HG02678 (cell line): ENCODE measurements at regions not wholly inside any gene's neighbourhood (a gene's known extent, or its start where the extent isn't known, plus 50 kb on each side); places are given as distances from the start of the nearest gene placed in this dataset.
"Not testable (repeated sequence)": the region's sequence is repeated elsewhere in the genome, so short reads cannot be mapped to it uniquely, and the experiment has no call there.

Experiments used
- ATAC-seq: cut with Tn5 transposase; IDR thresholded peaks from one replicate; pipeline ENCODE4 v1.9.1; 2021; ENCODE audit warnings: mild to moderate bottlenecking, moderate library complexity; ENCODE audit not compliant: unreplicated experiment

- no peak for ATAC-seq
Measured at GRCh38 chr7:91620827-91621226, 259.7 kb downstream of the MTERF1 start.

- ATAC-seq = not testable (repeated sequence)
Measured at GRCh38 chr7:91627324-91627723, 253.2 kb downstream of the MTERF1 start.

- ATAC-seq = no peak
Measured at GRCh38 chr7:91628742-91629141, 251.8 kb downstream of the MTERF1 start.

- no peak for ATAC-seq
Measured at GRCh38 chr7:91630581-91631380, 249.7 kb downstream of the MTERF1 start.

- no peak for ATAC-seq
Measured at GRCh38 chr7:91632234-91632940, 248.1 kb downstream of the MTERF1 start.

GRCh38 chr7:91633013-91633441 is 247.5 kb downstream of the MTERF1 start:
- no peak for ATAC-seq

- no peak for ATAC-seq
Measured at GRCh38 chr7:91634485-91635177, 245.9 kb downstream of the MTERF1 start.

- peak; percentile 64 for ATAC-seq
Measured at GRCh38 chr7:91636129-91636724, 244.3 kb downstream of the MTERF1 start.

GRCh38 chr7:91636728-91637127 is 243.8 kb downstream of the MTERF1 start:
- no peak for ATAC-seq

- no peak for ATAC-seq
Measured at GRCh38 chr7:91644256-91644655, 236.2 kb downstream of the MTERF1 start.

- ATAC-seq = no peak
Measured at GRCh38 chr7:91645542-91645941, 235.0 kb downstream of the MTERF1 start.

- ATAC-seq = no peak
Measured at GRCh38 chr7:91651986-91652385, 228.5 kb downstream of the MTERF1 start.

GRCh38 chr7:91653286-91653685 is 227.2 kb downstream of the MTERF1 start:
- no peak for ATAC-seq

- no peak for ATAC-seq
Measured at GRCh38 chr7:91655656-91656055, 224.8 kb downstream of the MTERF1 start.

- no peak for ATAC-seq
Measured at GRCh38 chr7:91656541-91657482, 223.7 kb downstream of the MTERF1 start.

GRCh38 chr7:91657483-91658071 is 222.9 kb downstream of the MTERF1 start:
- no peak for ATAC-seq

- no peak for ATAC-seq
Measured at GRCh38 chr7:91659096-91659495, 221.4 kb downstream of the MTERF1 start.

- ATAC-seq = no peak
Measured at GRCh38 chr7:91660734-91661356, 219.7 kb downstream of the MTERF1 start.

GRCh38 chr7:91661727-91662126 is 218.8 kb downstream of the MTERF1 start:
- no peak for ATAC-seq
